Bronchial epithelial cell (primary cell): ENCODE measurements at regions not wholly inside any gene's neighbourhood (a gene's known extent, or its start where the extent isn't known, plus 50 kb on each side); places are given as distances from the start of the nearest gene placed in this dataset.

Experiments used
- DNase-seq: peaks from one replicate; pipeline ENCODE4 v3.0.0-alpha.2; 2010; ENCODE audit warnings: low read depth
- FAIRE-seq: peaks from 2 replicates; lab custom pipeline; 2011; peaks lifted over from hg19 to GRCh38; lab: Jason Lieb, UNC
- H3K27me3 ChIP-seq: 2 replicates; pipeline ENCODE4 v1.5.1; 2011; ENCODE audit warnings: low read length; ENCODE audit not compliant: control insufficient read depth, insufficient read depth
- H3K36me3 ChIP-seq: 2 replicates; pipeline ENCODE4 v1.5.1; 2011; ENCODE audit warnings: low read length; ENCODE audit not compliant: control insufficient read depth, insufficient read depth
- H3K4me3 ChIP-seq: 2 replicates; pipeline ENCODE4 v1.5.1; 2011; ENCODE audit warnings: mild to moderate bottlenecking, low read depth, low read length, control low read depth
- CTCF ChIP-seq: IDR thresholded peaks from 2 replicates; pipeline ENCODE4 v1.5.1; 2011; ENCODE audit warnings: mild to moderate bottlenecking, moderate library complexity, low read length, control low read depth, inconsistent platforms; ENCODE audit not compliant: insufficient read depth, severe bottlenecking

GRCh38 chr16:48999044-48999443 is 282.6 kb downstream of the CBLN1 start:
- FAIRE-seq (no peak), DNase-seq (no peak)
- H3K36me3 ChIP-seq: no peaks in the 10 kb centered on the region
- no peak for TF ChIP-seq CTCF
- H3K27me3 ChIP-seq: no peaks in the 10 kb centered on the region
- H3K4me3 ChIP-seq: no peak overlapping the region

GRCh38 chr16:48997946-48998345 is 283.7 kb downstream of the CBLN1 start:
- DNase-seq: no peak
- Histone ChIP-seq H3K4me3 (no peak overlapping the region), H3K27me3 (no peaks in the 10 kb centered on the region), H3K36me3 (no peaks in the 10 kb centered on the region)
- FAIRE-seq: no peak
- no peak for TF ChIP-seq CTCF

- FAIRE-seq: no peak
- no peaks in the 10 kb centered on the region for H3K27me3 ChIP-seq
- TF ChIP-seq CTCF: no peak
- no peak overlapping the region for H3K4me3 ChIP-seq
- H3K36me3 ChIP-seq: no peaks in the 10 kb centered on the region
- DNase-seq: no peak
Observed at GRCh38 chr16:48997081-48997615, 284.5 kb downstream of the CBLN1 start.

- FAIRE-seq (no peak), DNase-seq (no peak)
- TF ChIP-seq CTCF: no peak
- Histone ChIP-seq H3K4me3 (no peak overlapping the region), H3K27me3 (no peaks in the 10 kb centered on the region), H3K36me3 (no peaks in the 10 kb centered on the region)
Observed at GRCh38 chr16:48978501-48978900, 303.1 kb downstream of the CBLN1 start.

GRCh38 chr16:48972236-48972635 is 309.4 kb downstream of the CBLN1 start:
- H3K27me3 ChIP-seq: no peaks in the 10 kb centered on the region
- H3K4me3 ChIP-seq: no peak overlapping the region
- DNase-seq (no peak), FAIRE-seq (no peak)
- no peaks in the 10 kb centered on the region for H3K36me3 ChIP-seq
- no peak for TF ChIP-seq CTCF

GRCh38 chr16:48971571-48972077 is 310.0 kb downstream of the CBLN1 start:
- Histone ChIP-seq H3K36me3 (no peaks in the 10 kb centered on the region), H3K27me3 (no peaks in the 10 kb centered on the region), H3K4me3 (no peak overlapping the region)
- DNase-seq: peak; percentile 89
- no peak for TF ChIP-seq CTCF
- no peak for FAIRE-seq
